ENCODE measurements at regions not wholly inside any gene's neighbourhood (a gene's known extent, or its start where the extent isn't known, plus 50 kb on each side); places are given as distances from the start of the nearest gene placed in this dataset.
"Not testable (repeated sequence)": the region's sequence is repeated elsewhere in the genome, so short reads cannot be mapped to it uniquely, and the experiment has no call there.

- Histone ChIP-seq H3K4me1 (ENCODE audit: control insufficient read depth in 3 of 3, insufficient read depth in 3 of 3, low read length in 3 of 3) (no peaks in the 10 kb centered on the region), H3K9me3 (ENCODE audit: control insufficient read depth in 3 of 3, low read length in 3 of 3) (no peaks in the 10 kb centered on the region), H3K4me3 (ENCODE audit: low read length in 3 of 3) (no peak overlapping the region), H3K36me3 (ENCODE audit: control insufficient read depth in 3 of 3, insufficient read depth in 3 of 3, low read length in 3 of 3) (no peaks in the 10 kb centered on the region), H3K27ac (ENCODE audit: low read depth, low read length) (no peak overlapping the region), H3K9ac (ENCODE audit: low read depth in 1 of 3, low read length in 3 of 3) (no peak overlapping the region), H3K27me3 (ENCODE audit: control insufficient read depth in 3 of 3, insufficient read depth in 3 of 3, low read length in 3 of 3) (no peaks in the 10 kb centered on the region)
Measured at GRCh38 chr5:17114715-17115599, 102.5 kb upstream of the BASP1 start.

GRCh38 chr5:17115855-17116254, 101.6 kb upstream of the BASP1 start:
- no peaks in the 10 kb centered on the region for H3K36me3 ChIP-seq (ENCODE audit: control insufficient read depth in 3 of 3, insufficient read depth in 3 of 3, low read length in 3 of 3)
- H3K9ac ChIP-seq (ENCODE audit: low read depth in 1 of 3, low read length in 3 of 3), result no peak overlapping the region
- no peak overlapping the region for H3K27ac ChIP-seq (ENCODE audit: low read depth, low read length)
- H3K9me3 ChIP-seq (ENCODE audit: control insufficient read depth in 3 of 3, low read length in 3 of 3), result no peaks in the 10 kb centered on the region
- H3K27me3 ChIP-seq (ENCODE audit: control insufficient read depth in 3 of 3, insufficient read depth in 3 of 3, low read length in 3 of 3), result no peaks in the 10 kb centered on the region
- no peaks in the 10 kb centered on the region for H3K4me1 ChIP-seq (ENCODE audit: control insufficient read depth in 3 of 3, insufficient read depth in 3 of 3, low read length in 3 of 3)
- H3K4me3 ChIP-seq (ENCODE audit: low read length in 3 of 3), result no peak overlapping the region

- H3K36me3 ChIP-seq (ENCODE audit: control insufficient read depth in 3 of 3, insufficient read depth in 3 of 3, low read length in 3 of 3), result no peaks in the 10 kb centered on the region
- H3K9me3 ChIP-seq (ENCODE audit: control insufficient read depth in 3 of 3, low read length in 3 of 3), result no peaks in the 10 kb centered on the region
- no peak overlapping the region for H3K4me3 ChIP-seq (ENCODE audit: low read length in 3 of 3)
- no peak overlapping the region for H3K27ac ChIP-seq (ENCODE audit: low read depth, low read length)
- no peaks in the 10 kb centered on the region for H3K27me3 ChIP-seq (ENCODE audit: control insufficient read depth in 3 of 3, insufficient read depth in 3 of 3, low read length in 3 of 3)
- no peaks in the 10 kb centered on the region for H3K4me1 ChIP-seq (ENCODE audit: control insufficient read depth in 3 of 3, insufficient read depth in 3 of 3, low read length in 3 of 3)
- H3K9ac ChIP-seq (ENCODE audit: low read depth in 1 of 3, low read length in 3 of 3), result no peak overlapping the region
Measured at GRCh38 chr5:17118631-17119030, 98.8 kb upstream of the BASP1 start.

GRCh38 chr5:17120209-17120608, 97.2 kb upstream of the BASP1 start:
- Histone ChIP-seq H3K27ac (ENCODE audit: low read depth, low read length) (no peak overlapping the region), H3K36me3 (ENCODE audit: control insufficient read depth in 3 of 3, insufficient read depth in 3 of 3, low read length in 3 of 3) (no peaks in the 10 kb centered on the region), H3K4me1 (ENCODE audit: control insufficient read depth in 3 of 3, insufficient read depth in 3 of 3, low read length in 3 of 3) (no peaks in the 10 kb centered on the region), H3K27me3 (ENCODE audit: control insufficient read depth in 3 of 3, insufficient read depth in 3 of 3, low read length in 3 of 3) (no peaks in the 10 kb centered on the region), H3K9me3 (ENCODE audit: control insufficient read depth in 3 of 3, low read length in 3 of 3) (no peaks in the 10 kb centered on the region), H3K9ac (ENCODE audit: low read depth in 1 of 3, low read length in 3 of 3) (no peak overlapping the region), H3K4me3 (ENCODE audit: low read length in 3 of 3) (no peak overlapping the region)

- H3K9ac ChIP-seq (ENCODE audit: low read depth in 1 of 3, low read length in 3 of 3), result no peak overlapping the region
- H3K36me3 ChIP-seq (ENCODE audit: control insufficient read depth in 3 of 3, insufficient read depth in 3 of 3, low read length in 3 of 3), result no peaks in the 10 kb centered on the region
- H3K27me3 ChIP-seq (ENCODE audit: control insufficient read depth in 3 of 3, insufficient read depth in 3 of 3, low read length in 3 of 3), result no peaks in the 10 kb centered on the region
Measured at GRCh38 chr5:17121776-17122175, 95.7 kb upstream of the BASP1 start.

GRCh38 chr5:17123010-17123409, 94.4 kb upstream of the BASP1 start:
- Histone ChIP-seq H3K9me3 (ENCODE audit: control insufficient read depth in 3 of 3, low read length in 3 of 3) (no peaks in the 10 kb centered on the region), H3K4me1 (ENCODE audit: control insufficient read depth in 3 of 3, insufficient read depth in 3 of 3, low read length in 3 of 3) (no peaks in the 10 kb centered on the region), H3K27ac (ENCODE audit: low read depth, low read length) (no peak overlapping the region), H3K27me3 (ENCODE audit: control insufficient read depth in 3 of 3, insufficient read depth in 3 of 3, low read length in 3 of 3) (no peaks in the 10 kb centered on the region), H3K4me3 (ENCODE audit: low read length in 3 of 3) (no peak overlapping the region), H3K36me3 (ENCODE audit: control insufficient read depth in 3 of 3, insufficient read depth in 3 of 3, low read length in 3 of 3) (no peaks in the 10 kb centered on the region), H3K9ac (ENCODE audit: low read depth in 1 of 3, low read length in 3 of 3) (no peak overlapping the region)

More at GRCh38 chr5:17121776-17122175, 95.7 kb upstream of the BASP1 start:
- H3K27ac ChIP-seq (ENCODE audit: low read depth, low read length), result no peak overlapping the region
- no peak overlapping the region for H3K4me3 ChIP-seq (ENCODE audit: low read length in 3 of 3)
- no peaks in the 10 kb centered on the region for H3K9me3 ChIP-seq (ENCODE audit: control insufficient read depth in 3 of 3, low read length in 3 of 3)
- no peaks in the 10 kb centered on the region for H3K4me1 ChIP-seq (ENCODE audit: control insufficient read depth in 3 of 3, insufficient read depth in 3 of 3, low read length in 3 of 3)

- H3K9me3 ChIP-seq (ENCODE audit: control insufficient read depth in 3 of 3, low read length in 3 of 3); H3K9ac ChIP-seq (ENCODE audit: low read depth in 1 of 3, low read length in 3 of 3); H3K36me3 ChIP-seq (ENCODE audit: control insufficient read depth in 3 of 3, insufficient read depth in 3 of 3, low read length in 3 of 3); H3K4me3 ChIP-seq (ENCODE audit: low read length in 3 of 3); H3K27ac ChIP-seq (ENCODE audit: low read depth, low read length); H3K4me1 ChIP-seq (ENCODE audit: control insufficient read depth in 3 of 3, insufficient read depth in 3 of 3, low read length in 3 of 3); H3K27me3 ChIP-seq (ENCODE audit: control insufficient read depth in 3 of 3, insufficient read depth in 3 of 3, low read length in 3 of 3): not testable (repeated sequence)
Measured at GRCh38 chr5:17123773-17124172, 93.7 kb upstream of the BASP1 start.

GRCh38 chr5:17127743-17128231, 89.6 kb upstream of the BASP1 start:
- Histone ChIP-seq H3K4me3 (ENCODE audit: low read length in 3 of 3) (no peak overlapping the region), H3K27ac (ENCODE audit: low read depth, low read length) (no peak overlapping the region), H3K4me1 (ENCODE audit: control insufficient read depth in 3 of 3, insufficient read depth in 3 of 3, low read length in 3 of 3) (no peaks in the 10 kb centered on the region), H3K27me3 (ENCODE audit: control insufficient read depth in 3 of 3, insufficient read depth in 3 of 3, low read length in 3 of 3) (no peaks in the 10 kb centered on the region), H3K36me3 (ENCODE audit: control insufficient read depth in 3 of 3, insufficient read depth in 3 of 3, low read length in 3 of 3) (no peaks in the 10 kb centered on the region), H3K9ac (ENCODE audit: low read depth in 1 of 3, low read length in 3 of 3) (no peak overlapping the region), H3K9me3 (ENCODE audit: control insufficient read depth in 3 of 3, low read length in 3 of 3) (no peaks in the 10 kb centered on the region)

GRCh38 chr5:17129093-17129849, 88.2 kb upstream of the BASP1 start:
- Histone ChIP-seq H3K9ac (ENCODE audit: low read depth in 1 of 3, low read length in 3 of 3) (no peak overlapping the region), H3K9me3 (ENCODE audit: control insufficient read depth in 3 of 3, low read length in 3 of 3) (no peaks in the 10 kb centered on the region), H3K4me1 (ENCODE audit: control insufficient read depth in 3 of 3, insufficient read depth in 3 of 3, low read length in 3 of 3) (no peaks in the 10 kb centered on the region), H3K36me3 (ENCODE audit: control insufficient read depth in 3 of 3, insufficient read depth in 3 of 3, low read length in 3 of 3) (no peaks in the 10 kb centered on the region), H3K4me3 (ENCODE audit: low read length in 3 of 3) (no peak overlapping the region), H3K27me3 (ENCODE audit: control insufficient read depth in 3 of 3, insufficient read depth in 3 of 3, low read length in 3 of 3) (no peaks in the 10 kb centered on the region), H3K27ac (ENCODE audit: low read depth, low read length) (no peak overlapping the region)

- H3K27ac ChIP-seq (ENCODE audit: low read depth, low read length); H3K27me3 ChIP-seq (ENCODE audit: control insufficient read depth in 3 of 3, insufficient read depth in 3 of 3, low read length in 3 of 3); H3K9me3 ChIP-seq (ENCODE audit: control insufficient read depth in 3 of 3, low read length in 3 of 3); H3K4me1 ChIP-seq (ENCODE audit: control insufficient read depth in 3 of 3, insufficient read depth in 3 of 3, low read length in 3 of 3); H3K9ac ChIP-seq (ENCODE audit: low read depth in 1 of 3, low read length in 3 of 3); H3K36me3 ChIP-seq (ENCODE audit: control insufficient read depth in 3 of 3, insufficient read depth in 3 of 3, low read length in 3 of 3); H3K4me3 ChIP-seq (ENCODE audit: low read length in 3 of 3): not testable (repeated sequence)
Measured at GRCh38 chr5:17130302-17130701, 87.1 kb upstream of the BASP1 start.
